HuH-7.5 (cell line): ENCODE measurements at regions not wholly inside any gene's neighbourhood (a gene's known extent, or its start where the extent isn't known, plus 50 kb on each side); places are given as distances from the start of the nearest gene placed in this dataset.
"Not testable (repeated sequence)": the region's sequence is repeated elsewhere in the genome, so short reads cannot be mapped to it uniquely, and the experiment has no call there.

Source experiments
- DNase-seq: peaks from one replicate; pipeline ENCODE4 v3.0.0; 2011; ENCODE audit warnings: low spot score

DNA sequence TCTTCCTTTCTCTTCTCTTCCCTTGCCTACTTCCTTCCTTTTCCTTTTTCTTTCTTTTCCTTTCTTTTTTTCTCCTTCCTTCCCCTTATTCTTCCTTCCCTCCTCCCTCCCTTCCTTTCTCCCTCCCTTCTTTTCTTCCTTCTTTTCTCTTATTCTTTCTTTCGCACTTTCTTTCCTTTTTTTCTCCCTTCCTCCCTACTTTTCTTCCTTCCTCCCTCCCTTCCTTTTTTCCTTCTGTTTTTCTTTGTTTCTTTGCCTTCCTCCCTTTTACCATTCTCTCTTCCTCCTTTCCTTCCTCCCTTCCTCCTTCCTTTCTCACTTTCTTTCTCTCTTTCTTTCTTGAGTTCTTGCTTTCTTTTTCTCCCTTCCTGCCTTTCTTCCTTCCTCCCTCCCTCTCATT is 416.5 kb downstream of the ANKRD30B start:
- DNase-seq, result not testable (repeated sequence)

GRCh38 chr18:15165048-15165447 is 417.1 kb downstream of the ANKRD30B start:
- no peak for DNase-seq

GRCh38 chr18:15193028-15193427 is 445.1 kb downstream of the ANKRD30B start:
- DNase-seq, result not testable (repeated sequence)

DNA sequence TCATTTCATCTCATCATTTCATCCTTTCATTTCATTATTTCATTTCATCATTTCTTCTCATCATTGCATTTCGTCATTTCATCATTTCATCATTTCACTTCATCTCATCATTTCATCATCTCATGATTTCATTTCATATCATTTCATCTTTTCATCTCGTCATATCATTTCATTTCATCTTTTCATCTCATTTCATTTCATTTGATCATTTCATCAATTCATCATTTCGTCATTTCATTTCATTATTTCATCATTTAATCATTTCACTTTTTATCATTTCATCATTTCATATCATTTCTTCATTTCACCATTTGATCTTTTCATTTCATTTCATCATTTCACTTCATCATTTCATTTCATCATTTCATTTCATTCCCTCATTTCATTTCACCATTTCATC is 445.8 kb downstream of the ANKRD30B start:
- DNase-seq, result not testable (repeated sequence)

DNA sequence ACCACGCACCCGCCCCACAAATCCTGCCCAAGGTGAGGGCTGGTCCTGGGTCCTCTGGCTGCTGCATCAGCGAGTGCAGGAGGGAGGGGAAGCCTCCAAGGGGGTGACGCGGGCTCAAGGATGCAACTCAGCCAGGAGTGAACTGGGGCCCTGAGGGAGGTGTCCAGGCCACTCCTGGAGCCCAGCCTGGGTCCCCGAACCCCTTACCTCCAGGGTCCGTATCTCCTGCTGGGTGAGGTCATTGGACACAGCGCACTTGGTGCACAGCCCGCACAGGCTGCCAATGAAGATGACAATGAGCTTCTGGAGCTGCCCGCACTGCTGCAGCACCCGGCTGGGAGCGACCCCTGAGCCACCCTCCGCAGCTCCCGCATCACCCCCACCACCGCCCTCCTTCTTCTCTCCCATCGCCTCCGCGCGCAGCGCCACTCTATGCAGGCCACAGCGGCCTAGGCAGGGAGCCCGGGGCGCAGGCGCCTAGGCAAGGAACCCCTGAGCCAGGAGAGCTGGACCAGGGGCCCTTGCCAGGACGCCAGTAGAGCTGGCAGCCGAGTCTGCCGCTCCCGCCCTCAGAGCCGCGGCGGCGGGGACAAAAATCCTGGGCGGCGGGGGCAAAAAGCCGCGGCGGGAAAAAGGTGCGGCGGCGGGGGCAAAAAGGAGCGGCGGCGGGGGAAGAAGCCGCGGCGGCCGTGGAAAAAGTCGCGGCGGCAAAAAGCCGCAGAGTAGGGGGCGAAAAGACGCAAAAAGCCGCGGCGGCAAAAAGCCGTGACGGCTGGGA is 449.6 kb downstream of the ANKRD30B start:
- DNase-seq, result peak; percentile 1

DNA sequence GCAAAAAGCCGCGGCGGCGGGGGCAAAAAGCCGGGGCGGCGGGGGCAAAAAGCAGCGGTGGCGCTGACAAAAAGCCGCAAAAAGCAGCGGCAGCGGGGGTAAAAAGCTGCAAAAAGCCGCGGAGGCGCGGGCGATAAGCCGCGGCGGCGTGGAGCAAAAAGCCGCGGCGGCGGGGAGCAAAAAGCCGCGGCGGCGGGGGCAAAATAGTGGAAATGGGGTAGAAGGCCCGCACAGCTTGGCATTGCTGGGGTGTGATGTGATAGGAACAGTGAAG is 450.1 kb downstream of the ANKRD30B start:
- DNase-seq, result no peak
